CD4-positive, CD25-positive, alpha-beta regulatory T cell (primary cell): ENCODE measurements at regions not wholly inside any gene's neighbourhood (a gene's known extent, or its start where the extent isn't known, plus 50 kb on each side); places are given as distances from the start of the nearest gene placed in this dataset.

Source experiments
- ATAC-seq, 2 donors: fragments of 150-1000 bp; cut with Tn5 transposase; one replicate each; pipeline ENCODE4 v1.10.0; 2021; ENCODE audit warnings: low read depth in 2 of 2, moderate number of reproducible peaks in 2 of 2, moderate library complexity in 1 of 2
- DNase-seq, 3 donors: peaks; one replicate each; pipeline versions ENCODE4 v3.0.0 to v3.0.0-alpha.2; 2012 to 2022; ENCODE audit warnings: mixed read lengths in 1 of 3
- H3K27ac ChIP-seq: one replicate; pipeline ENCODE4 v1.7.0; 2013; ENCODE audit warnings: mild to moderate bottlenecking, low read length; ENCODE audit not compliant: insufficient read depth, poor library complexity, severe bottlenecking
- H3K27me3 ChIP-seq: one replicate; pipeline ENCODE4 v1.7.0; 2013; ENCODE audit warnings: low read length; ENCODE audit not compliant: control insufficient read depth, insufficient read depth
- H3K36me3 ChIP-seq: one replicate; pipeline ENCODE4 v1.7.0; 2013; ENCODE audit warnings: mild to moderate bottlenecking, low read length, moderate library complexity; ENCODE audit not compliant: control insufficient read depth, insufficient read depth
- H3K4me1 ChIP-seq: 2 replicates; pipeline ENCODE4 v1.7.0; 2013; ENCODE audit warnings: mild to moderate bottlenecking, low read length; ENCODE audit not compliant: insufficient read depth, control insufficient read depth, poor library complexity, severe bottlenecking
- H3K4me3 ChIP-seq: one replicate; pipeline ENCODE4 v1.7.0; 2013; ENCODE audit warnings: low read depth, mild to moderate bottlenecking, low read length, moderate library complexity
- H3K9me3 ChIP-seq, 2 experiments: 1 replicate in 1 of 2; 2 replicates in 1 of 2; pipeline ENCODE4 v1.7.0; 2013; ENCODE audit warnings: low read length in 2 of 2, mild to moderate bottlenecking in 1 of 2, moderate library complexity in 1 of 2; ENCODE audit not compliant: control insufficient read depth in 2 of 2
- H3K27ac Mint-ChIP-seq, 3 donors: one replicate each; pipeline ENCODE4 v1.8.0; 2020 to 2022; ENCODE audit warnings: mild to moderate bottlenecking in 3 of 3, mixed read lengths in 3 of 3, moderate library complexity in 2 of 3
- H3K27me3 Mint-ChIP-seq: one replicate; pipeline ENCODE4 v1.8.0; 2022; ENCODE audit warnings: mild to moderate bottlenecking, mixed read lengths
- H3K36me3 Mint-ChIP-seq: one replicate; pipeline ENCODE4 v1.8.0; 2020; ENCODE audit warnings: mixed read lengths
- H3K4me1 Mint-ChIP-seq, 4 donors: one replicate each; pipeline ENCODE4 v1.8.0; 2020 to 2022; ENCODE audit warnings: mixed read lengths in 4 of 4, mild to moderate bottlenecking in 1 of 4
- H3K4me3 Mint-ChIP-seq, 4 donors: one replicate each; pipeline ENCODE4 v1.8.0; 2020 to 2022; ENCODE audit warnings: mild to moderate bottlenecking in 4 of 4, mixed read lengths in 4 of 4, moderate library complexity in 3 of 4
- H3K9me3 Mint-ChIP-seq, 7 donors: one replicate each; pipeline ENCODE4 v1.8.0; 2020 to 2022; ENCODE audit warnings: mixed read lengths in 7 of 7, mild to moderate bottlenecking in 3 of 7, moderate library complexity in 2 of 7

GRCh38 chr4:144507311-144508101 is 138.4 kb upstream of the HHIP start:
- H3K36me3 ChIP-seq, result no peaks in the 10 kb centered on the region
- H3K9me3 ChIP-seq, result no peaks in the 10 kb centered on the region
- Mint-ChIP-seq H3K36me3 (no peaks in the 10 kb centered on the region), H3K9me3 (peaks cover 0 to 5% (median 0%) of the 10 kb centered on the region in 7 donors), H3K4me1 (no peaks in the 10 kb centered on the region), H3K27me3 (no peaks in the 10 kb centered on the region), H3K27ac (no peak overlapping the region), H3K4me3 (no peak overlapping the region)
- no peak overlapping the region for H3K27ac ChIP-seq
- H3K27me3 ChIP-seq, result no peaks in the 10 kb centered on the region
- H3K4me3 ChIP-seq, result no peak overlapping the region
- H3K4me1 ChIP-seq, result no peaks in the 10 kb centered on the region
- no peak for ATAC-seq
- DNase-seq, result no peak

GRCh38 chr4:144509088-144510015 is 136.6 kb upstream of the HHIP start:
- DNase-seq, result no peak

GRCh38 chr4:144514736-144515135 is 131.2 kb upstream of the HHIP start:
- H3K4me3 Mint-ChIP-seq, result no peak overlapping the region
- no peaks in the 10 kb centered on the region for H3K9me3 Mint-ChIP-seq
- no peak overlapping the region for H3K27ac Mint-ChIP-seq
- Histone ChIP-seq H3K4me1 (no peaks in the 10 kb centered on the region), H3K27ac (no peak overlapping the region), H3K9me3 (no peaks in the 10 kb centered on the region), H3K36me3 (no peaks in the 10 kb centered on the region), H3K4me3 (no peak overlapping the region), H3K27me3 (no peaks in the 10 kb centered on the region)
- H3K27me3 Mint-ChIP-seq, result no peaks in the 10 kb centered on the region
- no peaks in the 10 kb centered on the region for H3K4me1 Mint-ChIP-seq
- DNase-seq (no peak), ATAC-seq (no peak)
- no peaks in the 10 kb centered on the region for H3K36me3 Mint-ChIP-seq

More at GRCh38 chr4:144509088-144510015, 136.6 kb upstream of the HHIP start:
- Histone ChIP-seq H3K27me3 (no peaks in the 10 kb centered on the region), H3K9me3 (no peaks in the 10 kb centered on the region), H3K4me3 (no peak overlapping the region), H3K27ac (no peak overlapping the region), H3K4me1 (no peaks in the 10 kb centered on the region), H3K36me3 (no peaks in the 10 kb centered on the region)
- Mint-ChIP-seq H3K27ac (no peak overlapping the region), H3K4me1 (no peaks in the 10 kb centered on the region), H3K4me3 (no peak overlapping the region), H3K9me3 (peaks cover 0 to 5% (median 0%) of the 10 kb centered on the region in 7 donors), H3K36me3 (no peaks in the 10 kb centered on the region), H3K27me3 (no peaks in the 10 kb centered on the region)
- ATAC-seq, result no peak

- Histone ChIP-seq H3K27ac (no peak overlapping the region), H3K27me3 (no peaks in the 10 kb centered on the region), H3K4me1 (no peaks in the 10 kb centered on the region), H3K9me3 (no peaks in the 10 kb centered on the region), H3K36me3 (no peaks in the 10 kb centered on the region), H3K4me3 (no peak overlapping the region)
- no peak overlapping the region for H3K27ac Mint-ChIP-seq
- H3K27me3 Mint-ChIP-seq, result no peaks in the 10 kb centered on the region
- no peak for DNase-seq
- peaks cover 0 to 3% (median 0%) of the 10 kb centered on the region in 7 donors for H3K9me3 Mint-ChIP-seq
- ATAC-seq, result no peak
- no peaks in the 10 kb centered on the region for H3K4me1 Mint-ChIP-seq
- H3K36me3 Mint-ChIP-seq, result no peaks in the 10 kb centered on the region
- no peak overlapping the region for H3K4me3 Mint-ChIP-seq
Measured at GRCh38 chr4:144518181-144518895, 127.6 kb upstream of the HHIP start.

DNA sequence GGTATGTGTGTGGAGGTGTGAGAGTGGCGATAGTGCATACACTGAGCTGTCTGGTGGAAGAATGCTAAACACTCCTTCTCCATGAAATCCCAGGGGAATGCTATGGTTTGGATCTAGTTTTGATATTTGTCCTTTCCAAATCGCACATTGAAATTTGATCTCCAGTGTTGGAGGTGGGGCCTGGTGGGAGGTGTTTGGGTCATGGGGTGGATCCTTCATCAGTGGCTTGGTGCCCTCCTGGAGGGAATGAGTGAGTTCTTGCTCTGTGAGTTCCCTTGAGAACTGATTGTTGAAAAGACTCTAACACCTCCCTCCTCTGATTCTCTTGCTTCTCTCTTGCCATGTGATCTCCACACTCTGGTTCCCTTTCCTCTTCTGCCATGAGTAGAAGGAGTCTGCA is 114.1 kb upstream of the HHIP start:
- DNase-seq, result no peak
- H3K4me3 Mint-ChIP-seq, result no peak overlapping the region

DNA sequence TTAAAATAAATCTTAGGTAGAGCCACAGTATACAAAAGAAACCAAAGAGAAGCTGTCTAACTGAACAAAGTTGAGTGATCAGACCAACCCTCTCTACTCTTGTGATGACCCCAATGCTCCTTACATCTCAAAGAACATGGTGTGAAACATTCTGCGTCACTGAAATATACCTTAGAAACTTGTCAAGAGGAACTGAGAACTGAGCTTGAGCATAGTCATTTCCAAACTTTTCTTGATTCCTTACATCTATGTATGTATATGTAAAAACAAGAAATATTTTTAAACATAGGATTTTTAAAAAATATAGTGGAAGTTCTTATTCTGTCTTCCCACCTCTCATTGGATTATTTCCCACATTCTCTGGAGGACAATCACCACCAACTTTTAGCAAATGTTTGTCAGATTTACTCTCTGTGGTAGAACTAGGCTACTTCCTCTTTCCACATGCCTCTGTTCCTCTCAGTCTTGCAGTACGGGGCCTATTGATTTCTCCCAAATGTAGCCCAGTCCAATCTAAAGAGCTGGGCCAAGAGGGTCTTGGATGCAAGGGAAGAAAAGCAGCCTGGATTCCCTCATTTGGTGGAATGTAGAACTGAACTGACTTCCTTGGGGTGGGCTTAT is 98.2 kb upstream of the HHIP start:
- no peak overlapping the region for H3K27ac ChIP-seq
- H3K36me3 ChIP-seq, result no peaks in the 10 kb centered on the region
- no peak overlapping the region for H3K4me3 ChIP-seq
- H3K4me3 Mint-ChIP-seq, result no peak overlapping the region
- H3K27me3 Mint-ChIP-seq, result no peaks in the 10 kb centered on the region
- H3K4me1 Mint-ChIP-seq, result no peaks in the 10 kb centered on the region
- ATAC-seq (no peak), DNase-seq (no peak)
- H3K4me1 ChIP-seq, result no peaks in the 10 kb centered on the region
- H3K36me3 Mint-ChIP-seq, result no peaks in the 10 kb centered on the region
- H3K9me3 ChIP-seq, result no peaks in the 10 kb centered on the region
- H3K9me3 Mint-ChIP-seq, result peaks cover 0 to 6% (median 1%) of the 10 kb centered on the region in 7 donors
- H3K27ac Mint-ChIP-seq, result no peak overlapping the region
- no peaks in the 10 kb centered on the region for H3K27me3 ChIP-seq

More for the DNA sequence above, 114.1 kb upstream of the HHIP start:
- Mint-ChIP-seq H3K9me3 (peaks cover 0 to 5% (median 0%) of the 10 kb centered on the region in 7 donors), H3K4me1 (no peaks in the 10 kb centered on the region), H3K36me3 (no peaks in the 10 kb centered on the region), H3K27ac (no peak overlapping the region), H3K27me3 (no peaks in the 10 kb centered on the region)
- no peak overlapping the region for H3K27ac ChIP-seq
- H3K4me1 ChIP-seq, result no peaks in the 10 kb centered on the region
- no peaks in the 10 kb centered on the region for H3K9me3 ChIP-seq
- no peaks in the 10 kb centered on the region for H3K27me3 ChIP-seq
- no peak overlapping the region for H3K4me3 ChIP-seq
- no peak for ATAC-seq
- no peaks in the 10 kb centered on the region for H3K36me3 ChIP-seq

- Histone ChIP-seq H3K27ac (no peak overlapping the region), H3K4me1 (no peaks in the 10 kb centered on the region), H3K4me3 (no peak overlapping the region), H3K27me3 (no peaks in the 10 kb centered on the region), H3K36me3 (no peaks in the 10 kb centered on the region), H3K9me3 (no peaks in the 10 kb centered on the region)
- H3K27me3 Mint-ChIP-seq, result peaks cover 5% of the 10 kb centered on the region
- no peaks in the 10 kb centered on the region for H3K36me3 Mint-ChIP-seq
- no peaks in the 10 kb centered on the region for H3K4me1 Mint-ChIP-seq
- no peak overlapping the region for H3K27ac Mint-ChIP-seq
- DNase-seq (no peak), ATAC-seq (no peak)
- peaks cover 0 to 2% (median 0%) of the 10 kb centered on the region in 7 donors for H3K9me3 Mint-ChIP-seq
- H3K4me3 Mint-ChIP-seq, result no peak overlapping the region
Measured at GRCh38 chr4:144556636-144557035, 89.3 kb upstream of the HHIP start.
